CD4-positive, alpha-beta T cell (primary cell): ENCODE measurements at regions not wholly inside any gene's neighbourhood (a gene's known extent, or its start where the extent isn't known, plus 50 kb on each side); places are given as distances from the start of the nearest gene placed in this dataset.

Source experiments
- ATAC-seq: fragments of 200-7000 bp; cut with Tn5 transposase; one replicate; pipeline ENCODE4 v1.10.0; 2022; ENCODE audit warnings: mild to moderate bottlenecking; ENCODE audit not compliant: poor library complexity
- CTCF ChIA-PET: fragments of 350-600 bp; sonication (Branson Sonifier 250); formaldehyde crosslinking; loops from one replicate; lab custom pipeline; 2021; ENCODE audit warnings: antibody characterized with exemption, inconsistent platforms; lab: Charles Lee
- POLR2A ChIA-PET: fragments of 350-600 bp; sonication (Branson Sonifier 250); formaldehyde crosslinking; loops from one replicate; lab custom pipeline; 2021; ENCODE audit warnings: antibody characterized with exemption, inconsistent platforms; lab: Charles Lee
- DNase-seq, 14 experiments: peaks; one replicate each; pipeline ENCODE4 v3.0.0-alpha.2; 2013 to 2020; ENCODE audit warnings: mixed read lengths in 2 of 14
- H3K27ac ChIP-seq, 2 donors: one replicate each; pipeline versions ENCODE4 v1.5.1 to v1.7.0; 2013; ENCODE audit warnings: low read length in 2 of 2, low read depth in 1 of 2, mild to moderate bottlenecking in 1 of 2
- H3K27me3 ChIP-seq, 2 experiments: 1 replicate in 1 of 2; 2 replicates in 1 of 2; pipeline versions ENCODE4 v1.6.1 to v1.7.0; 2013; ENCODE audit warnings: low read length in 2 of 2, control low read depth in 1 of 2, mild to moderate bottlenecking in 1 of 2, moderate library complexity in 1 of 2; ENCODE audit not compliant: insufficient read depth in 2 of 2, control insufficient read depth in 1 of 2
- H3K36me3 ChIP-seq: one replicate; pipeline ENCODE4 v1.6.1; 2013; ENCODE audit warnings: low read length, control low read depth; ENCODE audit not compliant: insufficient read depth
- H3K4me1 ChIP-seq: one replicate; pipeline ENCODE4 v1.6.1; 2013; ENCODE audit warnings: low read length, control low read depth; ENCODE audit not compliant: insufficient read depth
- H3K4me3 ChIP-seq: one replicate; pipeline ENCODE4 v1.5.1; 2013; ENCODE audit warnings: mild to moderate bottlenecking, low read length, moderate library complexity
- H3K9me3 ChIP-seq, 2 experiments: 1 replicate in 1 of 2; 2 replicates in 1 of 2; pipeline versions ENCODE4 v1.6.1 to v1.7.0; 2013; ENCODE audit warnings: low read length in 2 of 2, mild to moderate bottlenecking in 2 of 2, control low read depth in 1 of 2, moderate library complexity in 1 of 2; ENCODE audit not compliant: control insufficient read depth in 1 of 2, insufficient read depth in 1 of 2
- H3K27ac Mint-ChIP-seq: one replicate; pipeline ENCODE4 v1.8.0; 2020; ENCODE audit warnings: mixed read lengths
- H3K27me3 Mint-ChIP-seq: one replicate; pipeline ENCODE4 v1.8.0; 2021; ENCODE audit warnings: mixed read lengths
- H3K36me3 Mint-ChIP-seq: one replicate; pipeline ENCODE4 v1.8.0; 2021; ENCODE audit warnings: low read depth, mixed read lengths
- H3K4me1 Mint-ChIP-seq: one replicate; pipeline ENCODE4 v1.8.0; 2021; ENCODE audit warnings: low read depth, mixed read lengths
- H3K4me3 Mint-ChIP-seq: one replicate; pipeline ENCODE4 v1.8.0; 2020; ENCODE audit warnings: mild to moderate bottlenecking, mixed read lengths
- H3K9me3 Mint-ChIP-seq: one replicate; pipeline ENCODE4 v1.8.0; 2020; ENCODE audit warnings: mixed read lengths
- CTCF ChIP-seq: fragments of 200-600 bp; IDR thresholded peaks from one replicate; pipeline ENCODE4 v1.8.0; 2022; ENCODE audit warnings: antibody characterized with exemption, mild to moderate bottlenecking
- intact Hi-C, 2 experiments: fragments of 100-400 bp; cut with DNase I in 1 of 2; cut with micrococcal nuclease in 1 of 2; formaldehyde crosslinking; loops; one replicate each; pipeline versions ENCODE4 v1.15.1 to v1.9.0; 2023 to 2025; cut with DNase I, micrococcal nuclease

DNA sequence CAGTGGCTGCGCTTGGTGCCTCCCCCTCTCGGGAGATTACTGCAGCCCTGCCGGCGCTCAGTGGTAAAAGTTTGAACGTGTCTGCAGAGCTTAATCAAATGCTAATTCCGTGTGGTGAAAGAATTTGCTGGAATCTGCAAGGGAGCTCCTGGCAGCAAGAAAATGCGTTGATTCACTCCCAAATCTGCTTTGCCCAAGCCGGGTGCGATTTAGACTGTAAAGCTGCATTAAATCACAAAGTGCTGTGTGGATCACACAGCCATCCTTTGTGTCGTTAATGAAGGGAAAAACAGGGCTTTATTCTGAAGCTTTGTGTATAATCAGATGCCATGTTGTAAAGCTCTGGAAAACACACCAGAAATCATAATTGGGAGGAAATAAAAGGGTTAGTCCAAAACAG lies 444.1 kb downstream of the BCOR start:
- Mint-ChIP-seq H3K9me3 (no peaks in the 10 kb centered on the region), H3K27me3 (no peaks in the 10 kb centered on the region), H3K36me3 (no peaks in the 10 kb centered on the region), H3K27ac (no peak overlapping the region), H3K4me3 (no peak overlapping the region), H3K4me1 (peaks cover 11% of the 10 kb centered on the region)
- no peaks in the 10 kb centered on the region for H3K9me3 ChIP-seq
- H3K4me3 ChIP-seq: no peak overlapping the region
- TF ChIP-seq CTCF: no peak
- DNase-seq (no peak), ATAC-seq (no peak)
- ChIA-PET CTCF (no interaction called here), POLR2A (no interaction called here)
- no peaks in the 10 kb centered on the region for H3K36me3 ChIP-seq
- H3K4me1 ChIP-seq: no peaks in the 10 kb centered on the region
- intact Hi-C loops: no loop called here
- no peaks in the 10 kb centered on the region for H3K27me3 ChIP-seq
- no peak overlapping the region for H3K27ac ChIP-seq

- H3K4me1 ChIP-seq: no peaks in the 10 kb centered on the region
- no peak overlapping the region for H3K4me3 ChIP-seq
- no peak overlapping the region for H3K27ac ChIP-seq
- H3K9me3 ChIP-seq: no peaks in the 10 kb centered on the region
- H3K4me3 Mint-ChIP-seq: no peak overlapping the region
- POLR2A ChIA-PET: no interaction called here
- no peak overlapping the region for H3K27ac Mint-ChIP-seq
- no peaks in the 10 kb centered on the region for H3K36me3 ChIP-seq
- ATAC-seq (no peak), DNase-seq (no peak)
- no peaks in the 10 kb centered on the region for H3K36me3 Mint-ChIP-seq
- no peaks in the 10 kb centered on the region for H3K27me3 ChIP-seq
- no peak for TF ChIP-seq CTCF
- H3K27me3 Mint-ChIP-seq: no peaks in the 10 kb centered on the region
- H3K9me3 Mint-ChIP-seq: no peaks in the 10 kb centered on the region
- peaks cover 11% of the 10 kb centered on the region for H3K4me1 Mint-ChIP-seq
- CTCF ChIA-PET: no interaction called here
- intact Hi-C loops: no loop called here
Observed at GRCh38 chrX:39654183-39654925, 443.4 kb downstream of the BCOR start.

DNA sequence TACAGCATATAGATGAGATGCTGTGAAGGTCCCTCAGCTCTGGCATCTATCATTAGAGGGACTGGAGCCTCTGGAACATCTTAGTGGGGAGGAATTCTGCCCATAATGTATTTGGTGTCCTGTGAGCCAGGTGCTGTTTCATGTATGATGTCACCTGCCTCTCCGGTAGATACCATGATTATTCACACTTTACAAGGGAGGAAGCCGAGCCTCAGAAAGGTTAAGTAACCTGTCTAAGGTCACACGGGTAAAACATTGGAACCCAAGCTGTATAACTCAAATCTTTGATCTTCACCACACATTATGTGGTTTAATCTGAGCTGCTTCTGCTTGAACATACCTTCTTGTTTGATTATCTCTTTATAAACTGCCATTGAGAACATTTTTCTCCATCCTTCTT lies 442.8 kb downstream of the BCOR start:
- DNase-seq (no peak), ATAC-seq (peak; percentile 46)
- Histone ChIP-seq H3K27me3 (no peaks in the 10 kb centered on the region), H3K9me3 (no peaks in the 10 kb centered on the region), H3K4me1 (no peaks in the 10 kb centered on the region), H3K27ac (no peak overlapping the region), H3K4me3 (no peak overlapping the region), H3K36me3 (no peaks in the 10 kb centered on the region)
- no peaks in the 10 kb centered on the region for H3K9me3 Mint-ChIP-seq
- no peaks in the 10 kb centered on the region for H3K36me3 Mint-ChIP-seq
- no peak overlapping the region for H3K4me3 Mint-ChIP-seq
- no peak overlapping the region for H3K27ac Mint-ChIP-seq
- peaks cover 11% of the 10 kb centered on the region for H3K4me1 Mint-ChIP-seq
- ChIA-PET POLR2A (no interaction called here), CTCF (no interaction called here)
- intact Hi-C loops: no loop called here
- TF ChIP-seq CTCF: no peak
- H3K27me3 Mint-ChIP-seq: no peaks in the 10 kb centered on the region
